NCI-H1048 (cell line): ENCODE measurements at regions not wholly inside any gene's neighbourhood (a gene's known extent, or its start where the extent isn't known, plus 50 kb on each side); places are given as distances from the start of the nearest gene placed in this dataset.
"Not testable (repeated sequence)": the region's sequence is repeated elsewhere in the genome, so short reads cannot be mapped to it uniquely, and the experiment has no call there.

Experiments
- DNase-seq: peaks from one replicate; lab custom pipeline; 2025; lab: John Stamatoyannopoulos, UW

GRCh38 chr16:29310243-29310642 is 96.3 kb downstream of the NPIPB11 start:
- DNase-seq: not testable (repeated sequence)

- not testable (repeated sequence) for DNase-seq
These were observed 96.9 kb downstream of the NPIPB11 start for GRCh38 chr16:29309601-29310000.

GRCh38 chr16:29308644-29309546 is 97.6 kb downstream of the NPIPB11 start:
- no peak for DNase-seq

- DNase-seq: no peak
These were observed 98.7 kb downstream of the NPIPB11 start for GRCh38 chr16:29307598-29308507.

GRCh38 chr16:29306943-29307597 is 99.4 kb downstream of the NPIPB11 start:
- no peak for DNase-seq

GRCh38 chr16:29306201-29306600 is 100.3 kb downstream of the NPIPB11 start:
- no peak for DNase-seq

- DNase-seq: not testable (repeated sequence)
These were observed 101.5 kb downstream of the NPIPB11 start for GRCh38 chr16:29305018-29305417.

- no peak for DNase-seq
These were observed 102.3 kb downstream of the NPIPB11 start for GRCh38 chr16:29304251-29304650.

- DNase-seq: no peak
These were observed 103.0 kb downstream of the NPIPB11 start for GRCh38 chr16:29303520-29303919.

GRCh38 chr16:29302976-29303375 is 103.5 kb downstream of the NPIPB11 start:
- no peak for DNase-seq

- not testable (repeated sequence) for DNase-seq
These were observed 104.1 kb downstream of the NPIPB11 start for GRCh38 chr16:29302433-29302832.

GRCh38 chr16:29301662-29302285 is 104.7 kb downstream of the NPIPB11 start:
- not testable (repeated sequence) for DNase-seq

GRCh38 chr16:29300541-29301535 is 105.7 kb downstream of the NPIPB11 start:
- DNase-seq: not testable (repeated sequence)

- DNase-seq: not testable (repeated sequence)
These were observed 106.5 kb downstream of the NPIPB11 start for GRCh38 chr16:29300030-29300491.

GRCh38 chr16:29298997-29299396 is 107.5 kb downstream of the NPIPB11 start:
- DNase-seq: not testable (repeated sequence)

GRCh38 chr16:29298307-29298706 is 108.2 kb downstream of the NPIPB11 start:
- not testable (repeated sequence) for DNase-seq

- DNase-seq: not testable (repeated sequence)
These were observed 108.7 kb downstream of the NPIPB11 start for GRCh38 chr16:29297809-29298177.

- not testable (repeated sequence) for DNase-seq
These were observed 109.2 kb downstream of the NPIPB11 start for GRCh38 chr16:29297144-29297808.

GRCh38 chr16:29296176-29296575 is 110.3 kb downstream of the NPIPB11 start:
- DNase-seq: not testable (repeated sequence)
